Right atrium auricular region (tissue), 2 donors: ENCODE measurements at regions not wholly inside any gene's neighbourhood (a gene's known extent, or its start where the extent isn't known, plus 50 kb on each side); places are given as distances from the start of the nearest gene placed in this dataset.
"Not testable (repeated sequence)": the region's sequence is repeated elsewhere in the genome, so short reads cannot be mapped to it uniquely, and the experiment has no call there.

ENCODE experiments used
- DNase-seq: peaks from one replicate; pipeline ENCODE4 v3.0.0-alpha.2; 2019; ENCODE audit warnings: low spot score
- H3K27ac ChIP-seq, 2 donors: fragments of 200-600 bp; sonication (generic); 1 replicate in 1 of 2; 2 replicates in 1 of 2; pipeline ENCODE4 v1.5.1; 2016 to 2019
- H3K27me3 ChIP-seq, 2 donors: fragments of 200-600 bp; sonication (generic); one replicate each; pipeline versions ENCODE4 v1.5.1 to v1.6.0; 2017 to 2019
- H3K36me3 ChIP-seq: fragments of 200-600 bp; sonication (generic); one replicate; pipeline ENCODE4 v1.5.1; 2016
- H3K4me1 ChIP-seq, 2 donors: fragments of 200-600 bp; sonication (generic); one replicate each; pipeline versions ENCODE4 v1.5.1 to v1.6.0; 2017 to 2019
- H3K4me3 ChIP-seq, 2 donors: fragments of 200-600 bp; sonication (generic); 1 replicate in 1 of 2; 2 replicates in 1 of 2; pipeline ENCODE4 v1.5.1; 2017 to 2019; ENCODE audit warnings: mild to moderate bottlenecking in 1 of 2, moderate library complexity in 1 of 2
- H3K9me3 ChIP-seq, 2 donors: fragments of 200-600 bp; sonication (generic); one replicate each; pipeline ENCODE4 v1.5.1; 2019
- TF ChIP-seq, protein P1 (sequence below), 2 donors: fragments of 200-600 bp; sonication (generic); IDR thresholded peaks; one replicate each; pipeline ENCODE4 v1.5.1; 2019; ENCODE audit warnings: antibody characterized with exemption in 2 of 2

- no peak overlapping the region for H3K4me3 ChIP-seq
- no peaks in the 10 kb centered on the region for H3K4me1 ChIP-seq
- no peaks in the 10 kb centered on the region for H3K9me3 ChIP-seq
- H3K27me3 ChIP-seq, result no peaks in the 10 kb centered on the region
- H3K27ac ChIP-seq, result no peak overlapping the region
- H3K36me3 ChIP-seq, result no peaks in the 10 kb centered on the region
- TF ChIP-seq, protein P1, sequence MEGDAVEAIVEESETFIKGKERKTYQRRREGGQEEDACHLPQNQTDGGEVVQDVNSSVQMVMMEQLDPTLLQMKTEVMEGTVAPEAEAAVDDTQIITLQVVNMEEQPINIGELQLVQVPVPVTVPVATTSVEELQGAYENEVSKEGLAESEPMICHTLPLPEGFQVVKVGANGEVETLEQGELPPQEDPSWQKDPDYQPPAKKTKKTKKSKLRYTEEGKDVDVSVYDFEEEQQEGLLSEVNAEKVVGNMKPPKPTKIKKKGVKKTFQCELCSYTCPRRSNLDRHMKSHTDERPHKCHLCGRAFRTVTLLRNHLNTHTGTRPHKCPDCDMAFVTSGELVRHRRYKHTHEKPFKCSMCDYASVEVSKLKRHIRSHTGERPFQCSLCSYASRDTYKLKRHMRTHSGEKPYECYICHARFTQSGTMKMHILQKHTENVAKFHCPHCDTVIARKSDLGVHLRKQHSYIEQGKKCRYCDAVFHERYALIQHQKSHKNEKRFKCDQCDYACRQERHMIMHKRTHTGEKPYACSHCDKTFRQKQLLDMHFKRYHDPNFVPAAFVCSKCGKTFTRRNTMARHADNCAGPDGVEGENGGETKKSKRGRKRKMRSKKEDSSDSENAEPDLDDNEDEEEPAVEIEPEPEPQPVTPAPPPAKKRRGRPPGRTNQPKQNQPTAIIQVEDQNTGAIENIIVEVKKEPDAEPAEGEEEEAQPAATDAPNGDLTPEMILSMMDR (IDR thresholded peaks at IDR 0.05), result no peak
- DNase-seq, result no peak
These were observed 299.6 kb downstream of the PAX3 start for GRCh38 chr2:221999166-221999565.

- TF ChIP-seq, protein P1 (IDR thresholded peaks at IDR 0.05), result no peak
- Histone ChIP-seq H3K4me3 (no peak overlapping the region), H3K27me3 (no peaks in the 10 kb centered on the region), H3K27ac (no peak overlapping the region), H3K9me3 (no peaks in the 10 kb centered on the region), H3K36me3 (no peaks in the 10 kb centered on the region), H3K4me1 (no peaks in the 10 kb centered on the region)
- DNase-seq, result no peak
These were observed 301.1 kb downstream of the PAX3 start for GRCh38 chr2:221997683-221998082.

DNA sequence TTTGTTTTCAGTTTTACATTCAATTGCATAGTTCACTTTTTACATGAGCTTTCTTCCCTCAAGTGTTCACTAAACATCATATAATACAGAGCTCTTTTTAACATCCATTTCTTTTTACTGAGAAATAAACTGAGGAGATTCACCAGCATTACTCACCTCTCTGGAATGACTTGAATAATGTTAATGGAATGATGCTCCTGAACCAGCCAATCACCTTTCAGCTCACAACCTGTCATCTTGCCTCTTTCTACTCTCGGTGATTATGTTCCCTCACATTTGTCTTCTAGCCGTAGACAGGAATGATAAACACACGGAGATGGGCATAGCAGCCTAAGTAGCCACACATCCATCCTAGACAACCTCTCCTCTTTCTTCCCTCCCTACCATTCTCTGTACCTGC lies 301.7 kb downstream of the PAX3 start:
- no peak for DNase-seq
- Histone ChIP-seq H3K36me3 (no peaks in the 10 kb centered on the region), H3K4me1 (no peaks in the 10 kb centered on the region), H3K4me3 (no peak overlapping the region), H3K27ac (no peak overlapping the region), H3K27me3 (no peaks in the 10 kb centered on the region), H3K9me3 (no peaks in the 10 kb centered on the region)
- TF ChIP-seq, protein P1 (IDR thresholded peaks at IDR 0.05), result no peak

DNA sequence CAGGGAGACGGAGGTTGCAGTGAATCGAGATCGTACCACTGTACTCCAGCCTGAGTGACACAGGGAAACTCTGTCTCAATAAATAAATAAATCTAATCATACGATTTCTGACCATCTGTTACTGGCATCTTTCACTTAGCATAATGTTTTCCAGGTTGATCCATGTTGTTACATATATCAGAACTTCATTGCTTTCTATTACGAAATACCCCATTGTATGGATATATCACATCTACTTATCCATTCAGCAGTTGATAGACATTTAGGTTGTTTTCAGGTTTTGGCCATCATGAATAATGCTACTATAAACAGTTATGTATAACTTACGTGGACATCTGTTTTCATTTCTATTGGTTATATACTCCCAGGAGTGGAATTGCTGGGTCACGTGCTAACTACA lies 303.9 kb downstream of the PAX3 start:
- Histone ChIP-seq H3K4me3 (no peak overlapping the region), H3K9me3 (no peaks in the 10 kb centered on the region), H3K27me3 (no peaks in the 10 kb centered on the region), H3K36me3 (no peaks in the 10 kb centered on the region), H3K27ac (no peak overlapping the region), H3K4me1 (no peaks in the 10 kb centered on the region)
- no peak for DNase-seq
- TF ChIP-seq, protein P1 (IDR thresholded peaks at IDR 0.05), result no peak

DNA sequence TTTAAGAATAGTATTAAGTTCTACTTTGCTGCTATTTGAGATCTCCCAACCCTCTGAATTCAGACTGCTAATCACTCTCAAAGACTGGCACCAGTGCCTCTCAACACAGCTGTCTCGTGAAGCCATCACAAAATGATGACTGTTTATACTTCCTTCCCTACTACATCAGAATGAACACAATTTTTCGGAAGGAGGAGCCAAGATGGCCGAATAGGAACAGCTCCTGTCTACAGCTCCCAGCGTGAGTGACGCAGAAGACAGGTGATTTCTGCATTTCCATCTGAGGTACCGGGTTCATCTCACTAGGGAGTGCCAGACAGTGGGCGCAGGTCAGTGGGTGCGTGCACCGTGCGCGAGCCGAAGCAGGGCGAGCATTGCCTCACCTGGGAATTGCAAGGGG lies 314.4 kb downstream of the PAX3 start:
- H3K36me3 ChIP-seq, H3K27me3 ChIP-seq, DNase-seq, H3K27ac ChIP-seq, H3K4me3 ChIP-seq, H3K4me1 ChIP-seq, H3K9me3 ChIP-seq: not testable (repeated sequence)

GRCh38 chr2:221981912-221982470 lies 316.8 kb downstream of the PAX3 start:
- Histone ChIP-seq H3K9me3 (no peaks in the 10 kb centered on the region), H3K27me3 (no peaks in the 10 kb centered on the region), H3K4me1 (no peaks in the 10 kb centered on the region), H3K27ac (no peak overlapping the region), H3K4me3 (no peak overlapping the region), H3K36me3 (no peaks in the 10 kb centered on the region)
- no peak for DNase-seq
- TF ChIP-seq, protein P1 (IDR thresholded peaks at IDR 0.05), result no peak
